ENCODE measurements at regions not wholly inside any gene's neighbourhood (a gene's known extent, or its start where the extent isn't known, plus 50 kb on each side); places are given as distances from the start of the nearest gene placed in this dataset.

GRCh38 chr6:25012657-25013056 lies 76.9 kb upstream of the RIPOR2 start:
- Histone ChIP-seq H4K20me1 (ENCODE audit: control insufficient read depth, insufficient read depth, insufficient read length) (no peaks in the 10 kb centered on the region), H3K56ac (ENCODE audit: insufficient read length, low read depth, low read length) (no peak overlapping the region), H3K27ac (ENCODE audit: insufficient read length, low read depth, low read length) (no peak overlapping the region), H2BK120ac (ENCODE audit: low read depth, low read length, poor library complexity, severe bottlenecking) (no peak overlapping the region), H3K4me1 (ENCODE audit: insufficient read depth, low read length) (no peaks in the 10 kb centered on the region; the same call in 1 of the 2 replicates), H2BK15ac (ENCODE audit: low read depth, low read length) (no peak overlapping the region), H3T11ph (ENCODE audit: low read length) (no peak overlapping the region), H2BK20ac (ENCODE audit: low read depth, low read length, poor library complexity, severe bottlenecking) (no peak overlapping the region), H3K79me2 (ENCODE audit: insufficient read depth, low read length) (no peaks in the 10 kb centered on the region), H3K9me3 (ENCODE audit: control insufficient read depth, low read depth, low read length) (no peaks in the 10 kb centered on the region), H4K5ac (ENCODE audit: insufficient read length, low read depth, low read length) (no peak overlapping the region), H2BK12ac (ENCODE audit: insufficient read length, low read depth, low read length) (no peak overlapping the region), H3K4me2 (ENCODE audit: insufficient read depth, insufficient read length, low read length) (no peak overlapping the region), H3K9ac (ENCODE audit: extremely low read depth, insufficient read length, low read length) (no peak overlapping the region), H3K4ac (ENCODE audit: low read depth, low read length) (no peak overlapping the region), H3K14ac (ENCODE audit: insufficient read depth, low read length) (no peak overlapping the region), H3K23me2 (ENCODE audit: insufficient read length, low read depth, low read length, poor library complexity, severe bottlenecking) (no peaks in the 10 kb centered on the region), H2BK5ac (ENCODE audit: insufficient read length, low read length) (no peak overlapping the region), H4K8ac (replicated peaks; ENCODE audit: insufficient read length, low read depth, low read length) (no peak overlapping the region), H4K91ac (ENCODE audit: insufficient read length, low read depth, low read length) (no peak overlapping the region), H2AFZ (ENCODE audit: low read length) (no peak overlapping the region), H3K23ac (ENCODE audit: insufficient read length, low read depth, low read length) (no peak overlapping the region), H3K18ac (ENCODE audit: insufficient read length, low read depth, low read length) (no peak overlapping the region), H2AK5ac (ENCODE audit: insufficient read length, low read length) (no peak overlapping the region), H3K27me3 (ENCODE audit: insufficient read depth, low read length) (no peaks in the 10 kb centered on the region), H3K79me1 (ENCODE audit: insufficient read depth, low read depth, low read length, poor library complexity, severe bottlenecking) (no peaks in the 10 kb centered on the region)
- no peak overlapping the region for H3K4me3 Mint-ChIP-seq
- H3K27ac Mint-ChIP-seq: no peak overlapping the region
- peaks cover 17 to 24% of the 10 kb centered on the region in 2 experiments for H3K4me1 Mint-ChIP-seq
- no CpG with 5 or more reads among the region's 2 CpGs for WGBS (ENCODE audit: extremely low coverage, insufficient read length, low lambda C conversion rate)
- H3K27me3 Mint-ChIP-seq (ENCODE audit: low read depth): no peaks in the 10 kb centered on the region; the same call in 1 of the 2 replicates
- TF ChIP-seq CTCF (conservative IDR thresholded peaks at IDR 0.05): no peak
- H3K36me3 Mint-ChIP-seq (ENCODE audit: insufficient read depth in 1 of 3, low read depth in 3 of 3): no peaks in the 10 kb centered on the region
- no peaks in the 10 kb centered on the region; a peak in 2 of 5 replicates for H3K9me3 Mint-ChIP-seq
- DNase-seq: no peak

All from H9 (cell line).